HK-2 (cell line): ENCODE measurements at regions not wholly inside any gene's neighbourhood (a gene's known extent, or its start where the extent isn't known, plus 50 kb on each side); places are given as distances from the start of the nearest gene placed in this dataset.
"Not testable (repeated sequence)": the region's sequence is repeated elsewhere in the genome, so short reads cannot be mapped to it uniquely, and the experiment has no call there.

Experiments used
- DNase-seq: peaks from one replicate; pipeline ENCODE4 v3.0.0-alpha.2; 2018; ENCODE audit not compliant: unreplicated experiment

DNA sequence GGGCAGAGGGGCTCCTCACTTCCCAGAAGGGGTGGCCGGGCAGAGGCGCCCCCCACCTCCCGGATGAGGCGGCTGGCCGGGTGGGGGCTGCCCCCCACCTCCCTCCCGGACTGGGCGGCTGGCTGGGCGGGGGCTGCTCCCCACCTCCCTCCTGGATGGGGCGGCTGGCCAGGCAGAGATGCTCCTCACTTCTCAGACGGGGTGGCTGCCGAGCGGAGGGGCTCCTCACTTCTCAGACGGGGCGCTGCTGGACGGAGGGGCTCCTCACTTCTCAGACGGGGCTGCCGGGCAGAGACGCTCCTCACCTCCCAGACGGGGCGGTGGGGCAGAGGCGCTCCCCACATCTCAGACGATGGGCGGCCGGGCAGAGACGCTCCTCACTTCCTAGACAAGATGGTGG lies 573.3 kb downstream of the C6orf118 start:
- not testable (repeated sequence) for DNase-seq

DNA sequence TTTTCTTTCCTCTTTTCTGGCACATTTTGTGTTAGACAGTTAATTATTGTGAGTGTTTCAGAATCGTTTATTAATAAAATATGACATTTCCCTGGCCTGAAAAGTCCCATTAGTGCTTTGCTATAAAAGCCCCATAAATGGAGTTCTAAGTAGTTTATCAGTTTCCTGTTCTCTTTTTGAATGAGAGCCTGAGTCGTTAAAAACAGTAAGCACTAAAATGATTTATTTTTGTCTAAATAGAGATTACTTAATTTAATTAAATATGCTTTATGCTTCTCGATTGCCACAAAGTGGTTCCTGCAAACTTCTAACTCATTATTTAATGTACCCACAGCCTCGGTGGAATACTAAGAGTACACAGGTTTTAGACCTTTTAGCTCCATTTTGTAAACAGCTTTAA lies 577.9 kb downstream of the C6orf118 start:
- no peak for DNase-seq

DNA sequence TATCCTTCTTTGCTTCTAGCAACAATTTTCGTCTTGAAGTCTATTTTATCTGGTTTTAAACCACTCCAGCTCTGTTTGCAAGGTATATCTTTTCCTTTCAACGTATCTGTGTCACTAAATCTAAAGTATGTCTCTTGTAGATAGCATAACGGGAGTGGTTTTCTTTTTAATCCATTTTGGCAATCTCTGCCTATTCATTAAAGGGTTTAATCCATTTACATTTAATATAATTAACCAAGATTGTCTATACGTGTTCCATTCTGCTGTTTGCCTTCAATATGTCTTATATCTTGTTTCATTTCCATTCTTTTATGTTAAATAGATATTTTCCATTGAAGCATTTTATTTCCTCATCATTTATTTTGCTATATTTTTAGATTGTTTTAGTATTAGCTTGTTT lies 587.9 kb downstream of the C6orf118 start:
- DNase-seq: no peak

DNA sequence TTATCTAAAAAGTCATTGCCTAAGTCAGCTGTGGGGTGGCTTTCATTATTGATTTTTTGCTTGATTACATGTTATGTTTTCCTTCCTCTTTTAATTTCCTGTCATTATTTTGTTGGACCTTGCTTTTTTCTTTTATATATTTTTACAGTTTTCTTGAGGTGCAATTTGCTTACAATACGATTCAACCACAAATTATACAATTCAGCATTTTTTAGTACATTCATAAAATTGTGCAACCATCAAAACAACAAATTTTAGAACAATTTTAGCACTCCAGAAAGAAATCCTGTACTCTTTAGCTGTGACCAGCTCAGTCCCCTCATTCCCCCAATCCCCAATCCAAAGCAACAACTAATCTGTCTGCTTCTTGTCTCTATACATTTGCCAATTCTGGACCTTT lies 608.9 kb downstream of the C6orf118 start:
- DNase-seq: no peak

DNA sequence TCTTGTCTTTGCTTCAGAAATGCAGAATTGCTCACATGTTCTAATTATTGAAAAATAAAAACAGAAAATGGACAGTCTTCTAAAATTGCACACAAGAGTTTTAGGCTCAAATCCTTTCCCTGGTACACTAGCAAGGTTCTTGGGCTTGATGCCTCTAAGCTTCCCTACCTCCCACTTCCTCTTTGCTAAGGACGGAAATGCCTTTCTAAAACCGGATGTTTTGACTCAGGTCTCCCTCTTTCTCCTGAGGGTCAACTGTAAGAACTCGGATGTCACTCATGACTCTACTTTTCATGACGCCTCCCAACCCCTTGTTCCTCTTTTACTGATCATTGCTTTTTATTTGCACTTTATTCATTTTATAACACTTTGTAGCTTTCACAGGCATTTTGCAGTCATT lies 613.5 kb downstream of the C6orf118 start:
- no peak for DNase-seq

DNA sequence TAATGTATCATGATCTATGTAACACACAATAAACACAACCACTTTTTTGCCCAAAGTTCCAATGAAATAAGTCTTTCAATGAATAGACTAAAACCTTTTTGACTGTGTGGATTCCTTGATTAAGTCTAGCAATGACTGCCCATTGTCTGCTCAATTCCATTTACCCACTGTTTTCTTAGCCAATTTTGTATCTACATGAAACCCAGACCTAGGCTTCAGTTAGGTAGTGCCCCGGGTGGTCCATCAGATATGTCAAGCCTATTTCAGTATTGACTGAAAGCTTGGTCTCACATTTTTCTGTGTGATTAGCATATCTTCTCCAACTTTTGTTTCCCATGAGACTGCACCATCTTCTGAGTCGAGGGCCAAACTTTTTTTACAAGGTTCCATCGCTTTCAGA lies 615.0 kb downstream of the C6orf118 start:
- no peak for DNase-seq

DNA sequence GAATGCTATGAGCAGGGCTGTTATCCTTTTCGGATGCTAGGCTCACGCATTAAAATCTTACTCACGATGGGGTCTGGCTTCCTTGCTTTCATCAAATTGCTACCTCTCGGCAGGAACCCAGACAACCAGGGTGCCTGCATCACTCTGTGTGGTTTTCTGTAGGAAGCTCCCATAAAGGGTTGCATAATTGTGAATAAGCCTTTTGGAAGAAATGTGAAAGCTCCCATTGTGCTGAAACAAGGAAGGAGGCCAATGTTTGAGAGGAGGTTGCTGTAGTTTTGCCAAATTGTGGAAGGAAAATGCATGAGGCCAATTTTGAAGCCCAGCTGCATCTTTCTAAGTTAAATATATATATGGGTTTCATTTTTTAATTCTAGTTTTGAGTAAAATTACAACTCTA lies 615.5 kb downstream of the C6orf118 start:
- no peak for DNase-seq

DNA sequence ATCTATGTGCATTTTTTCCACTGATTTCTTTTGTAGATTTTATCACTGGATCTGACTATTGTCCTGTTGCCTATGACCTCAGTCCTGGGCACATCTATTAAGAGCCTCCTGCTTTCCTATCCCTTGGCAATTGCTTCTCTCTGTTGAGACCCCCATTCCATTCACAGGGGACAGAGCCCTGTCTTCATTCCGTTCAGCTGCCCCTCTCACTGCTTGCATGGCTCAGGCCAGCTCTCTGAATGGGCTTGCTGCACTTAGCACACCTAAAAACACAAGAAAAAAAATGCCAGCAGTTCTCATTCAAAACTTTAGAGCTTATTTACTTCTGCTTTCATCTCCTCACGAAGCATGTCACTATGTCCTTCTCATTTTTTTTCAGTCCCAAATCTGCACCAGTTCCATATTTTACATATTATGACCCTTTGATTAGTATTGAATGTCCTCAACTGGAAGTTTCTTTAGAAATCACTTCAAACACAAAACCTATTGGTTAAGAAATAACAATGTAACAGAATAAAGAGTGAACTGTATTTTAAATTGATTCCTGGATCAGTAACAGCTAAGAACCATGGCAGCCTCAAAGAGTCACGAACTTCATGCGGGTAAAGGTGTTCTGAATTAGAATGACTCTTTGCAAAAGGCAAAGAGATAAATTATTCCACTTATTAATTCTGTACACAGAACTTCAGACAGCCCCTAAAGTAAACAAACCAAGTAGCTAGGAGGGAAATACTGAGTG lies 616.5 kb downstream of the C6orf118 start:
- DNase-seq: no peak

DNA sequence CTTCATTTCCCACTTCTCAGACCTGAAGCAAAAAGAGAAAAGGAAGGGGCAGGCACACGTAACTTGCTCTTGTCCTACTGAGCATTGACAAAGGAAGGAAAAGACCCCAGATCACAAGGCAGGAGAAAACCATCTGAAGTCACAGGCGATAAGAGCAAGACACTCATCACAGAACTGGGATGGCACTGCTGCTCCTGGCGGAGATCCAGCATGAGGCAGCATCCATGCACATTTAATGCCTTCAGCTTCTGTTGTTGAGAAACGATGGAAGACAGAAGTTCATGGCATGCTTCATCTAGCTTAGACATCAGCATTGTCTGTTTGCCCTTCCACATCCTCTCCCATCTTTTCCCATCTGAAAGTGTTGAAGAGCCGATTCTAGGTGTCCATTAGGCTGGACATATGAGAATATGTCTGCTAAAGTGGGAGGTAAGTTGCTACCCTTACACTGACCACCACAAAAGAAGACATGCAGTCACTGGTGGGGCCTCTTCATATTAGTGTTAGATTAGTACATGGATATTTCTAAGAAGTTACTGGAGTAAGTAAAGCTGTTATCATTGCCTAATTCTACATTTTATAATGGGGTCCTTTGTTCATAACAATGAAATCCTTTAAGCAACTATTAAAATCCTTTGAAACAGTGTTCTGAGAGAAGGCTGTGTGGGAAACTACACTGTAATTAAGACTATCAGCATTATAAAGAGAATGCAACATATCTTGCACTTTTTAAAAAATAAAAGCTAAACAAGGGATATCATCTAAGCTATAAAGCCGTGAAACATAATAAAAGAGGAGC lies 618.5 kb downstream of the C6orf118 start:
- no peak for DNase-seq

DNA sequence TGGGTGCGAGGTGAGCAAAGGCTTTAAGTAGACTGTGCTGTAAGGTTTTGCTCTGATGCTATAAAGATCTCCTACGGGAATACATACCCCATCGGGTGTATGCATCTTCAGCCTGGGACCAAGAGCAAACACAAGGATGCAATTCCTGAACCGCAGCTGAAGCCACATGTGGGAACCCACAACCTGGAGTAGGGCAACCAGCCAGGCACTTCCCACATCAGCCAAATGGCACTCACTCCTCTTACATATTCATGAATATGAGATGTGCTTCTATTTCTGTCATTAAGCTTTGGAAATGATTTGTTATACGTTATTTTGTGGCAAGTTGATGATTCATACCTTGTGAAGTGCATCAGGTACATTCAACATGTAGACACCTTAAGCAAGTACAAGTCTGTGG lies 619.2 kb downstream of the C6orf118 start:
- DNase-seq: no peak

DNA sequence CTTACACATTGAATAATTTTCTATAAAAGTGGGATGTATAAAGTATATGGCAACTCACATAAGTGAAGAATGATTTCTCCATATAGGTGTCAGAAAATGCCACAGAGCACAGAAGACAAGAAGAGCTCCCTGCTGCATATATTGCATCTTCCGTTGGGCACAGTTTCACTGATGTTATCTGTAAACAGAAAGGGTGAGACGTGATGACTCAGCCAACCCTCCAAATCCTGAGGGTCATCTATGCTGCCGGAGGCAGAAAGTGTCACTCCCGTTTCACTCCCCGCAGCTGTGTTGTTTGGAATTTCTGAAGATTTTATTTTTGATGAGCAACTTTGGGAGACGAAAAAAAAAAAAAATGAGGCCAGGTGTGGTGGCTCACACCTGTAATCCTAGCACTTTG lies 644.1 kb downstream of the C6orf118 start:
- no peak for DNase-seq

DNA sequence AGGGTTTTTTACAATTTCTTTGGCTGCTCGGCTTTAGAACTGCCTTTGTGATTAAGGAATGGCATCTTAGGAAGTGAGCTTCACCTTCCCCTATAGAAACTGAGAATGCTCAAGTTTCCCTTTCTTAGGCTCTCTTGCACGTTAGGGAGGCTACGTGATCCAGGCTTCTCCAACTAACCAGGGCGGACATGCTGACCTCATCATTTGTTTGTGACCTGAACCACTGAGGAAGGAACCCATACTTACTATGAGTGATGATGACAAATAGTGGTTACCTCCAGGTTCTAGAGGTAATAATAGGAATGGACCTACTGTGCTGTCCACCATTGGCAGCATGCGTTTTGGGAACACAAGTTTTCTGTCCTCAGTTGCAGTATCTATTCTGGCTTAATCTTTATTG lies 645.8 kb downstream of the C6orf118 start:
- no peak for DNase-seq

DNA sequence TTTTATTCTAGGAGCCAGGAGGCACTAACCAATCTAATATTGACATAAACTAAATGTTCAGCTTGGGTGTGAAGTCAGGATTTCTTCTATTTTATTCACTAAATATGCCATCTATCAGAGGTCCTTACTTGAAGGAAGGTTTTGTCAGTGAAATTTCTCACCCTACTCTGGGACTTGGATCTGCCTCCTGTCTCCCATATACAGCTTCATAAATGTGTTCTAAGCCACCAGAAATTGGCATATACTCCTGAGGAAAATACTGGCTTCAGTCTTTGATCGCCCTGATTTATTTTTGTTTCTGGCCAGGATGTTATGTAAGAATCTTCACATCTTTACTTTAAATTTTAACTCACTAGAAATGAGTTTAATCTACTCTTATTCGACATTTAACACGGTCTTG lies 647.7 kb downstream of the C6orf118 start:
- DNase-seq: no peak

DNA sequence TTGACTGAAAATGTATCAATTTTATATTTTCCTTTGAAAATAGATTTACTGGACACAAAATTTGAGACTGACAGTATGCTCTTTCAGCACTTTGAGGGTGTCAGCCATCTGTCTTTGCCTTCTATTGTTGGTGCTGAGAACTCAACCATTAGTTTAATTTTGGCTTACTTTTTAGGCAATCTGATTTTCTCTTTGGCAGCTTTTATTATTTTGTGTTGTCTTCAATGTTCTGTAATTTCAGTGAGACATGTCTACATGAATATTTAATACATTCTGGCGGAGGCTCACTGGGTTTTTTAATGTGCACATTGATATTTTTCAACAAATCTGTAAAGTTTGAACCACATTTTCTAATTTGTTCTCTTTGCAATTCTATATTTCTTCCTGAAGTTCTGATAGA lies 648.6 kb downstream of the C6orf118 start:
- DNase-seq: no peak

DNA sequence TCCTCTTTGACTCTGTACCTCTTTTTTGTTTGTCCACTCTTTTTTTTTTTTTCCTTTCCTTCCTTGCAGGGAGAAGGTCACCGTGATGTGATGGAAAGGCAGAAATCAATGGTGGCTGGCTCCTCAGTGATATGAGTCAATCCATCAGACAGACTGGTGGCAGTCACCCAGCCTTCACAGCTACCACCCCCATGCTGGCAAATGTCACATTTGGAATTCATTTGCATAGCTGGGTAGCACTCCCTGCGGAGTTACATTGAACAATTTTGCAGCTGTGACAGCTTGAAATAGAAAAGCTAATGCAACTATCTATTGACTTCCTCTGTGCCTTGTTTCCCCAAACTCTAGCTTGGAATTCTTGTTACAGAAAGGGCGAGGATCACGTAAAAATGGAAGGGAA lies 668.4 kb downstream of the C6orf118 start:
- DNase-seq: no peak

DNA sequence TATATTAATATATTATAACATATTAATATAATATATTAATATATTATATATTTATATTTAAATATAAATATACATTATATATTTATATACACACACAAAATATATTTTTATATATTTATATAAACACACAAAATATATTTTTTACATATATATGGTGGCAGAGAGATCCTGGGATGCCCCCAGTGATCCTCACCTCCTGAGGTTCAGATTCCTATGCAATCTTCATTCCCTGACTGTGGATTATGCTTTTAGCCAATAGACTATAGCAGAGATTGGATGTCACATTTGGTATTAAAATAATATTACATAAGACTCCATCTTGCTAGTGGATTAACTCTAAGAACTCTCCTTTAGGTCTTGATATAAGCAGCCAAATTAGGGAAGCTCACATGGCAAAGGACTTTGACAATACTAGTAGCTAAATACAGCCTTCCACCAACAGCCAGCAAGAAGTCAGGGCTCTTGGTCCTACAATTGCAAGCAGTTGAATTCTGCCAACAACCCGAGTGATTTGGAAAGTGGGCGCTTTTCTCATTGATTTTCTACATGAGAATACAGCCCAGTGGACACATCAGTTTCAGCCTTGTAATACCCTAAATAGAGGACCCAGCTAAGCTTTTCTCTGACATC lies 681.0 kb downstream of the C6orf118 start:
- DNase-seq: no peak

DNA sequence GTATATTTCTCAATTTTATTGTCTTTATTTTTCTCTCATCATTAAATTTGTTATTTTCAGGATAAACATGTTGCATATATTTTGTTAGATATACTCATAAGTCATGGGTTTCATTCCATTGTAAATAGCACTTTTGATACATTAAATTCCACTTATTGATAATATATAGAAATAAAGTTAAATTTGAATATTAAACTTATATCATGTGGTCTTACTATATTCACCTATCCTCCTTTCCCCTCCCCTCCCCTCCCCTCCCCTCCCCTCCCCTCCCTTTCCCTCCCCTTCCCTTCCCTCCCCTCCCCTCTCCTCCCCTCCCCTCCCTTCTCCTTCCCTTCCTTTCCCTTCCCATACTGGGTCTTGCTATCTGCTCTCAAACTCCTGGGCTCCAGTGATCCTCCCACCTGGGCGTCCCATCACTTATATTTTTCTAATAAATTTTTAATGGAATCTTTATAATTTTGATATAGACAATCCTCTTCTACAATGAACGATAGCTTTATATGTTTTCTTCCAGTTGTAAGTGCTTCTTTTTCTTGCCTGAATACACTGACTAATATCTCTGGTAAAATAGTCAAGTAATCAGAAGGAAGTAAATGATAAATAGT lies 692.4 kb downstream of the C6orf118 start:
- no peak for DNase-seq

DNA sequence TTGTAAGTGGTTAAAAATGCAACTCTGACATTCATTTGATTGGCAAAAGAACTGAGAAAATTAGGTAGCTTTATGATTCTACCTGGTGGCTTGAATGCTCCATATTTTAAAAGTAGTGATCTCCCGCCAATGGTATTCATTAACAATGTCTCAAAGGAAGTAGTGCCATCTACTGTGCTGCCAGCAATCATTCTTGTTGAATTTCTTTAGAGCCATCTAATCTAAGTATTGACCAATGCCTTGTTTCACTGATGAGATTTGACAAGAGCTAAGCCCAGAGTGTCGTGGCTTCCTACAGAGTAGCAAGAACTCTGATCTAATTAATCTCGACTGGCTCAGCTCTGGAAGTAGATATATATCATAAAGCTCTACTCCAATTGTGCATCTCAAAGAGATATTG lies 696.7 kb downstream of the C6orf118 start:
- no peak for DNase-seq

DNA sequence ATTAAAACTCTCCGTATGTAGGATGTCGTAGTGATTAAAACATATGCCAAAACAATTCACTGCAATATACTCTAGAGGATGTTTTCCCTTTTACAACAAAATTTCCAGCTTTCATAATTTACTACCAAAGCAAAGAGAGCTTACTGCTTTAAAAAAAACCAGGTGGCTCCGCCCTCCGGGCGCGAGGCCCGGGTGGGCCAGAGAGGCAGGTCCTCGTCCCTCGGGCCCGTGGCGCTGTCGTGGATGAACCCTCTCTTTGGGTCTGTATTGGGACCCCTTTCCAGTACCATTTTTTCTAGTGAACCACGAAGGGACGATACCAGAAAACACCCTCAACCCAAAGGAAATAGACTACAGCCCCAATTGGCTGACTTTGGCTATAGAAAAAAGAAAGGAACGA lies 698.5 kb downstream of the C6orf118 start:
- DNase-seq: not testable (repeated sequence)

DNA sequence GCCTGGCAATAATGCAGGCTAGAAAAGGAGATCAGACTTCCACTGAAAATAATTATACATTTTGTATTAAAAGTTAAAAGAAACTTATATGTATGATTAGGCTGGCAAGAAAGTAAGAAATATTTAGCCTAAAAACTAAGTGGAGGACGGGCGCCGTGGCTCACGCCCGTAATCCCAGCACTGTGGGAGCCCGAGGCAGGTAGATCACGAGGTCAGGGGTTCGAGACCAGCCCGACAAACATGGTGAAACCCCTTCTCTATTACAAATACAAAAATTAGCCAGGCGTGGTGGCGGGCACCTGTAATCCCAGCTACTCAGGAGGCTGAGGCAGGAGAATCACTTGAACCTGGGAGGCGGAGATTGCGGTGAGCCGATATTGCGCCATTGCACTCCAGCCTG lies 707.0 kb downstream of the C6orf118 start:
- not testable (repeated sequence) for DNase-seq

DNA sequence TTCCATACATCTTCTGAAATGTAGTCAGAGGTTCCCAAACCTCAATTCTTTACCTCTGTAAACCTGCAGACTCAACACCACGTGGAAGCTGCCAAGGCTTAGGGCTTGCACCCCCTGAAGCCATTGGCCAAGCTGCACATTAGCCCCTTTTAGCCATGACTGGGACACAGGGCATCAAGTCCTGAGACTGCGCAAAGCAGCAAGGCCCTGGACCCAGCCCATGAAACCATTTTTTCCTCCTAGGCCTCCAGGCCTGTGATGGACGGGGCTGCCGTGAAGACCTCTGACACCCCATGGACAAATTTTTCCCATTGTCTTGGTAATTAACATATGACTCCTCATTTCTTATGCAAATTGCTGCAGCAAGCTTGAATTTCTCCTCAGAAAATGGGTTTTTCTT lies 727.8 kb downstream of the C6orf118 start:
- DNase-seq: no peak

DNA sequence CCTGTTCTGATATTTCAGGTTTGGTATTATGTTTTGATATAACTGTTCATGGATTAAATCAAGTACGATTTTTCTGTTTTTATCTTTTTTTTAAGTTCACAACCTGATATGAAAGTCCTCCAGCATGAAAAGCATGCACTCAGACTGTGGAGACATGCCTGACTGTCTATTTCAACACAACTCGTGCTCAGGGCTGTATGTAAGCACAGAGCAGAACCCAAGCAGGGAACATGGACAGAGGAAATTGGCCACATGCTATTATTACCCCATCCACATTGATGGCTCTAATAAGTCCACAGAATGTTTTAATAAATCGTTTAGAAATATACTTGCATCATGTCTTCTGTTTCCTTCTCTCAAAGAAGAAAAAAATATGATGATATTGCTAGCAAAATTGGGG lies 730.4 kb downstream of the C6orf118 start:
- DNase-seq: no peak

DNA sequence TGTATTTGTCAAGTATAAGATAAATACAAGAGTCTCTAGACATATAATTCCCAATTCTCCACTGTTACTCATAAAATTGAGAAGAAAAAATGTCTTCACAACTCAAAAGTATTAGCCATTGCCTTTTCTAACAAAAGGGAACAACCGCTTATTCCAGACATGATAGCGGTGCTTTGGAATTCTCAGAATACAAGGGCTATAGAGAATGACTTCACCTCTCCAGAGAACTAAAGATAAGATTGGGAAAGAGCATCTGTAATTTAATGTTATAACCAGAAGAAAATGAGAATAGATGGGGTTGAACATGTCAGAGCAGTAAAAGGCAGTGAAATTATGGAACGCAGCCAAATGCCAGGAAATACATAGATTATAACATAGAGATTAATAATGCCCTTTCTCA lies 730.8 kb downstream of the C6orf118 start:
- DNase-seq: no peak
